ENCODE measurements at regions not wholly inside any gene's neighbourhood (a gene's known extent, or its start where the extent isn't known, plus 50 kb on each side); places are given as distances from the start of the nearest gene placed in this dataset.
"Not testable (repeated sequence)": the region's sequence is repeated elsewhere in the genome, so short reads cannot be mapped to it uniquely, and the experiment has no call there.

DNA sequence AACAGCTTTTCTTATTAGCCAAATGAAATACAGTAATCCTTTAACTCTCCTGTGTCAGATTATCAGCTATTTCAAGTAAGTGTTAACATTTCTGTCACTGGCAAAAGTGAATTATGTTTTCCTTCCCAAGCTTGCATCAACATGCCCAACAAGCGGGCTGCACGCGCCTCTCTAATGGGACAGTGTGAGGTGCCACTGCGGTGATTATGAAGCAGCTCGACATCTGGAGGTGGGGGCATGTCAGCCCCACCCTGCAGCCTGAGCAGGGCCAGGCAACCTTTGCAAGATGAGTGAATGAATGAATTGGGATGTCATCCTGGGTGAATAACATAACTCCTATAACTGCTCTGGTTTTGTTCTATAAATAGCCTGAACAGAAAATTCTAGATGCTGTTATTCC, 301.4 kb downstream of the ZNF326 start:
- Histone ChIP-seq H3K27ac (ENCODE audit: insufficient read depth, low read depth, low read length, poor library complexity, severe bottlenecking) (no peak overlapping the region), H3K4me3 (ENCODE audit: insufficient read depth, low read depth, low read length) (no peak overlapping the region), H3K36me3 (ENCODE audit: control insufficient read depth, insufficient read depth, low read length) (no peaks in the 10 kb centered on the region), H3K4me1 (ENCODE audit: control insufficient read depth, insufficient read depth, low read length) (no peaks in the 10 kb centered on the region), H3K27me3 (ENCODE audit: control insufficient read depth, insufficient read depth, low read length, poor library complexity, severe bottlenecking) (no peaks in the 10 kb centered on the region), H3K9me3 (ENCODE audit: control insufficient read depth, low read length) (no peaks in the 10 kb centered on the region)
- WGBS, 2 experiments = 95 to 97% methylated on average over 5 of the region's 5 CpGs

- no peaks in the 10 kb centered on the region for H3K4me1 ChIP-seq (ENCODE audit: control insufficient read depth, insufficient read depth, low read length)
- H3K4me3 ChIP-seq (ENCODE audit: insufficient read depth, low read depth, low read length) = no peak overlapping the region
- no peak overlapping the region for H3K27ac ChIP-seq (ENCODE audit: insufficient read depth, low read depth, low read length, poor library complexity, severe bottlenecking)
- H3K27me3 ChIP-seq (ENCODE audit: control insufficient read depth, insufficient read depth, low read length, poor library complexity, severe bottlenecking) = no peaks in the 10 kb centered on the region
- H3K36me3 ChIP-seq (ENCODE audit: control insufficient read depth, insufficient read depth, low read length) = no peaks in the 10 kb centered on the region
- WGBS, 2 experiments = 89 to 93% methylated on average over 1 to 2 of the region's 2 CpGs
- H3K9me3 ChIP-seq (ENCODE audit: control insufficient read depth, low read length) = no peaks in the 10 kb centered on the region
These were observed 300.6 kb downstream of the ZNF326 start for GRCh38 chr1:90295534-90295933.

DNA sequence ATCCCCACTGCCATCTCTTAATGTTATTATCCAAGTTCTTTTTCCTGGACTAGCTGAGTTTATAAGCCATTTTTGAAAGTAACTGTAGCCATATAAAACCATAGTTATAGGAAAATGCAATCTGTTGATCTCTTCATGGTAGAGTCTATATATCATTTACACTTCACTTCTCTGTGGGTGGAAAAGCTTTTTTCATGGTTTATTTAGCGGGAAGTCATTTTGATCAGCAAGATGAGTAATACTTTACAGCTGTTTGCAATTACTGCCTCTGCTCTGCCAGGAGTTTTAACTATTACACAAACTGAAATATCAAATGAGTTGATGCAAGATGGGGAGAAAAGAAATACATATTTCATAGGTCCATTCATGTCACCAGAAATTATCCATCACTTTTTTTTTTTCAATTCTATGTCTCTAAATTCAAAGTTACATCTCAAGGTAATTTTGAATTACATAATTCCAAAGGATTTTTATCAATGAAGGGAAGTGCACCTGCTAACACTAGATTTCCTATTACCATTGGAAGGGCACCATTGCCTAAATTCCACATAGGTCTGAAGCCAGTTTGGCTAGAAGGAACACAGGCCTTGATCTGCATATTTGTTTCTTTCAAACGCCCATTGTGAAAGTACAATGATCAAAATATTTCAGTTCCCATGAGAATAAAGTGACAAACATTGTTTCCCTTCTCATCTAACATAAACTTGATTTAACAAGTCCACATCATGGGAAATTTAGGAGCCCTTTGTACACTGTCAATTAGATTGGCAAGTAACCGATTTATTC, 296.7 kb downstream of the ZNF326 start:
- Histone ChIP-seq H3K4me3 (ENCODE audit: insufficient read depth, low read depth, low read length) (no peak overlapping the region), H3K36me3 (ENCODE audit: control insufficient read depth, insufficient read depth, low read length) (no peaks in the 10 kb centered on the region), H3K27ac (ENCODE audit: insufficient read depth, low read depth, low read length, poor library complexity, severe bottlenecking) (no peak overlapping the region), H3K4me1 (ENCODE audit: control insufficient read depth, insufficient read depth, low read length) (no peaks in the 10 kb centered on the region), H3K27me3 (ENCODE audit: control insufficient read depth, insufficient read depth, low read length, poor library complexity, severe bottlenecking) (no peaks in the 10 kb centered on the region), H3K9me3 (ENCODE audit: control insufficient read depth, low read length) (no peaks in the 10 kb centered on the region)
- WGBS, 2 experiments = 88 to 92% methylated on average over 2 of the region's 3 CpGs

DNA sequence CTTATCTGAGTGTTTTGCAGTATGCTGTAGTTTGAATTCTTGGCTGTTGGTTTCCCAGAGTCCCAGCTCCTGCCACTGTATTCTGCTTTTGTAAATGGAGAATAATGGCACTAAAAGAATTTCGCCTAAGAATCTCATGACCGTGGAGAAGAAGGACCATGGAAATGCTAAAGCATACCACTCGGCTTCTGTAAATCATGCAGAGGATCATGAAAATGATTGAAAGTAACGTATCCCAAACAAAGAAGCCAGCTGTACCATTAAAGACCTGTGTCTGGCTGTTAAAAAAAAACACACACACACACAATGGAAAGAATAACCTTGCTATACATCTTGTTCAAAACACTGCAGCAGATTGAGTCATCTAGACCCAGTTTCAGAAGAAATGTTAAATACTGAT, 287.9 kb downstream of the ZNF326 start:
- WGBS, 2 experiments = 71 to 79% methylated on average over 4 of the region's 4 CpGs
- H3K4me1 ChIP-seq (ENCODE audit: control insufficient read depth, insufficient read depth, low read length) = peaks cover 3% of the 10 kb centered on the region

DNA sequence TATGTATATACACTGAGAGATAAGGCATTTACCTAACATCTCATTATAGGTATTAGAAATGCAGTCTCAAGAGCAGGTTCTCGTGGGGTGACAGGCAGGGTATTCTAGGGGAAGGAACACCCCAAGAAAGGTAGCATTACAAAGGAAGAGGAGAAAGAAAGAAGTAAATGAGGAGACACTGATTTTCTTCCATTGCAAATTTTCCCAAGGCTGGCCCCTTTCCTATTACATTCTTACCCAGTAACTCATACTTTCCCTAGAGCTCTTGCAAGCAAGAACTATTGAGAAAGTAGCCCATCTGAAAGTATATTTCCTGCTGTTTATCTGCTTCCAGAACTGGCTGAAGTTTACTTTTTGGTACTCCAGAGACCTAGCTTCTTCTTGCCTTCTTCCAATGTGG, 287.0 kb downstream of the ZNF326 start:
- not testable (repeated sequence) for H3K36me3 ChIP-seq (ENCODE audit: control insufficient read depth, insufficient read depth, low read length); H3K4me1 ChIP-seq (ENCODE audit: control insufficient read depth, insufficient read depth, low read length); H3K9me3 ChIP-seq (ENCODE audit: control insufficient read depth, low read length); H3K27ac ChIP-seq (ENCODE audit: insufficient read depth, low read depth, low read length, poor library complexity, severe bottlenecking); H3K27me3 ChIP-seq (ENCODE audit: control insufficient read depth, insufficient read depth, low read length, poor library complexity, severe bottlenecking); H3K4me3 ChIP-seq (ENCODE audit: insufficient read depth, low read depth, low read length)
- WGBS, 2 experiments = 78 to 100% methylated on average over 1 of the region's 1 CpG

More for the DNA sequence above, 287.9 kb downstream of the ZNF326 start:
- no peaks in the 10 kb centered on the region for H3K9me3 ChIP-seq (ENCODE audit: control insufficient read depth, low read length)
- H3K27me3 ChIP-seq (ENCODE audit: control insufficient read depth, insufficient read depth, low read length, poor library complexity, severe bottlenecking) = no peaks in the 10 kb centered on the region
- no peak overlapping the region for H3K27ac ChIP-seq (ENCODE audit: insufficient read depth, low read depth, low read length, poor library complexity, severe bottlenecking)
- H3K36me3 ChIP-seq (ENCODE audit: control insufficient read depth, insufficient read depth, low read length) = no peaks in the 10 kb centered on the region
- no peak overlapping the region for H3K4me3 ChIP-seq (ENCODE audit: insufficient read depth, low read depth, low read length)

DNA sequence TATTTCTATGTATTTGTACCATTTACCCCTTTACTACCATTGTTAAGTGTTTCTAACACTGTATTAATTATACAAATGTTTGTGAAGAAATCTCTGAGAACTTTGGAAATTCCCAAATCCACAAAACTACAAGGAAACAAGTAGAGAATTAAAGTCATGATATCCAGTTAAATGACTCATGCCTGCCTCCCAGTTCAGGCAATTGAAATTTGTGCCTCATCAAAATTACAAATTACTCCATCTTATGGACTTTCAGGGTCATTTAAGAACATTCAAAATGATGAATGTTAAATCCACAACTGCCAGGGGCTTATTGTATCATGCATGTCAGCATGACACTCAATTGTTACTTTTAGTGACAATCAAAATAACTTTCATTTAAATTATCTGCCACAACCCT, 282.4 kb downstream of the ZNF326 start:
- no peaks in the 10 kb centered on the region for H3K36me3 ChIP-seq (ENCODE audit: control insufficient read depth, insufficient read depth, low read length)
- no peaks in the 10 kb centered on the region for H3K4me1 ChIP-seq (ENCODE audit: control insufficient read depth, insufficient read depth, low read length)
- H3K27me3 ChIP-seq (ENCODE audit: control insufficient read depth, insufficient read depth, low read length, poor library complexity, severe bottlenecking) = no peaks in the 10 kb centered on the region
- H3K27ac ChIP-seq (ENCODE audit: insufficient read depth, low read depth, low read length, poor library complexity, severe bottlenecking) = no peak overlapping the region
- no peak overlapping the region for H3K4me3 ChIP-seq (ENCODE audit: insufficient read depth, low read depth, low read length)
- no peaks in the 10 kb centered on the region for H3K9me3 ChIP-seq (ENCODE audit: control insufficient read depth, low read length)

DNA sequence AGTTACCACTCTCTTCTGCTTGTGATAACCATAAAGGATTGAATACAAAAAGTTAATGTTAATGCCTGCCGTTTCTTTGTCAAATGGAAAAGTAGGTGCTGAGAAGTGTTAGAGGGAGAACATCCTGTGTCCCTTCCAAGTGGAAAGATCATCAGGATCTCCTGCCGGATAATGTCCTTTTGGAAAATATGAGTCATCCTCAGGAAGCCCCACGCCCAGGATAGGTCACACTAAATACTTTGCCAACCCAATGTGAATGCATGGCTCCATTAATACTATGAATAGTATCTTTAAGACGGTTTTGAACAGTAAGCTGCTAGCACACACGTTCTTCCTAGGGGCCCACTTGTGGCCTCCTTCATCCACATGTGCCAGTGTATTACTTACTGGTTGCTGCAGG, 279.5 kb downstream of the ZNF326 start:
- Histone ChIP-seq H3K36me3 (ENCODE audit: control insufficient read depth, insufficient read depth, low read length) (no peaks in the 10 kb centered on the region), H3K9me3 (ENCODE audit: control insufficient read depth, low read length) (no peaks in the 10 kb centered on the region), H3K4me1 (ENCODE audit: control insufficient read depth, insufficient read depth, low read length) (no peaks in the 10 kb centered on the region), H3K4me3 (ENCODE audit: insufficient read depth, low read depth, low read length) (no peak overlapping the region), H3K27me3 (ENCODE audit: control insufficient read depth, insufficient read depth, low read length, poor library complexity, severe bottlenecking) (no peaks in the 10 kb centered on the region), H3K27ac (ENCODE audit: insufficient read depth, low read depth, low read length, poor library complexity, severe bottlenecking) (no peak overlapping the region)
- 94 to 97% methylated on average over 5 of the region's 5 CpGs for WGBS, 2 experiments

DNA sequence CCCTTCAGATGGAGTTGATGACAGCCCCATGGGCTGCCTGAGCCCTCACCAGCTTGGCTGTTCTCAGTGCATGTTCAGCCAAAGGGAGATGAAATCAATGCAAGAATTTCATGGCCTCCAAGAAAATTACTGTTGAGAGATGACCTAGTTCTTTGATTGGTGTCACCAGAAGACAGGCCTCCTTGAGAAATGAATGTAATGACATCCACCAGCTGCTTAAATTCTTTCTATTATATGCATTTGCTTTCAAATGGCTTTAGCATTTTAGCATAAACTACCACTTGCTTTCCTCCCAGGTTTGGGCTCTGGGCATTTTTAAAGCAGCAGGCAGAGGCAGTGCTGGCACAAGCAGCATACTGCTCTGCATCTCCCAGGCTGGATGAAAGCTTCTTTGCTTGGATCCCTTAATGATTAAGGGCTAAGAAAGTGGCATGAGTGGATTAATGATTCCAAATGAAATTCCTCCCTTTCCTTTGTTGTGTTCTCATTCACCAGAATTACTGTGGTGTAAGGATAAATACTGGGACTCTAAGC, 278.4 kb downstream of the ZNF326 start:
- Histone ChIP-seq H3K4me3 (ENCODE audit: insufficient read depth, low read depth, low read length) (no peak overlapping the region), H3K27me3 (ENCODE audit: control insufficient read depth, insufficient read depth, low read length, poor library complexity, severe bottlenecking) (no peaks in the 10 kb centered on the region), H3K9me3 (ENCODE audit: control insufficient read depth, low read length) (no peaks in the 10 kb centered on the region), H3K36me3 (ENCODE audit: control insufficient read depth, insufficient read depth, low read length) (no peaks in the 10 kb centered on the region), H3K27ac (ENCODE audit: insufficient read depth, low read depth, low read length, poor library complexity, severe bottlenecking) (no peak overlapping the region), H3K4me1 (ENCODE audit: control insufficient read depth, insufficient read depth, low read length) (no peaks in the 10 kb centered on the region)

GRCh38 chr1:90262791-90263190, 267.9 kb downstream of the ZNF326 start:
- no peak overlapping the region for H3K4me3 ChIP-seq (ENCODE audit: insufficient read depth, low read depth, low read length)
- 91 to 92% methylated on average over 2 of the region's 2 CpGs for WGBS, 2 experiments
- no peaks in the 10 kb centered on the region for H3K36me3 ChIP-seq (ENCODE audit: control insufficient read depth, insufficient read depth, low read length)
- H3K9me3 ChIP-seq (ENCODE audit: control insufficient read depth, low read length) = no peaks in the 10 kb centered on the region
- no peaks in the 10 kb centered on the region for H3K4me1 ChIP-seq (ENCODE audit: control insufficient read depth, insufficient read depth, low read length)
- no peaks in the 10 kb centered on the region for H3K27me3 ChIP-seq (ENCODE audit: control insufficient read depth, insufficient read depth, low read length, poor library complexity, severe bottlenecking)
- no peak overlapping the region for H3K27ac ChIP-seq (ENCODE audit: insufficient read depth, low read depth, low read length, poor library complexity, severe bottlenecking)

DNA sequence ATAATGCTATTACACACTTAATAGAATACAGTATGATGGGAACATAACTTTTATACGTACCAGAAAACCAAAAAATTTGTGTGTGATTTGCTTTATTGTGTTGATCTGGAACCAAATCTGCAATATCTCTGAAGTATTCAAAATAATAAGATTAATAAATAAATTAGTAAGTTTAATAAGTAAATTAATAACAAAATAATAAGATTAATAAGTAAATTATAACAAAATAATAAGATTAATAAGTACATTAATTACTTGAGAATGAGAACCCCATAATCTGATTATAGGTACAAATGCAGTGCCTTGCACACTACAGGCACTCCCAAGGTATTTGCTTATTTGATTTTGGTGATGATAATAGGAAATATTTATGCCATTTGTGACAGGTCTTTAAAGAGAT, 267.4 kb downstream of the ZNF326 start:
- no peaks in the 10 kb centered on the region for H3K27me3 ChIP-seq (ENCODE audit: control insufficient read depth, insufficient read depth, low read length, poor library complexity, severe bottlenecking)
- H3K27ac ChIP-seq (ENCODE audit: insufficient read depth, low read depth, low read length, poor library complexity, severe bottlenecking) = no peak overlapping the region
- no peaks in the 10 kb centered on the region for H3K9me3 ChIP-seq (ENCODE audit: control insufficient read depth, low read length)
- H3K4me3 ChIP-seq (ENCODE audit: insufficient read depth, low read depth, low read length) = no peak overlapping the region
- no peaks in the 10 kb centered on the region for H3K36me3 ChIP-seq (ENCODE audit: control insufficient read depth, insufficient read depth, low read length)
- no peaks in the 10 kb centered on the region for H3K4me1 ChIP-seq (ENCODE audit: control insufficient read depth, insufficient read depth, low read length)
- WGBS, 2 experiments = no CpG with 5 or more reads among the region's 1 CpG
